ENCODE measurements at regions not wholly inside any gene's neighbourhood (a gene's known extent, or its start where the extent isn't known, plus 50 kb on each side); places are given as distances from the start of the nearest gene placed in this dataset.

GRCh38 chr11:92342034-92342720 lies 117.6 kb downstream of the FAT3 start:
- DNase-seq (ENCODE audit: low spot score), result no peak
- H3F3A ChIP-seq (replicated peaks; ENCODE audit: low read depth), result no peaks in the 10 kb centered on the region
- no peak overlapping the region; the same call in 1 of the 2 replicates for H3K27ac Mint-ChIP-seq

GRCh38 chr11:92342886-92343285 lies 118.3 kb downstream of the FAT3 start:
- no peaks in the 10 kb centered on the region for H3K27me3 ChIP-seq (ENCODE audit: insufficient read depth)
- no peaks in the 10 kb centered on the region for H3F3A ChIP-seq (replicated peaks; ENCODE audit: low read depth)
- Mint-ChIP-seq H3K4me3 (no peak overlapping the region), H3K36me3 (ENCODE audit: low read depth) (peaks cover 4% of the 10 kb centered on the region; the same call in 1 of the 3 replicates), H3K27me3 (ENCODE audit: insufficient read depth, low read depth, poor library complexity) (peaks cover 2% of the 10 kb centered on the region), H3K4me1 (peaks cover 70% of the 10 kb centered on the region), H3K9me3 (no peaks in the 10 kb centered on the region), H3K27ac (no peak overlapping the region)
- H3K4me1 ChIP-seq (ENCODE audit: insufficient read depth), result peaks cover 36% of the 10 kb centered on the region
- DNase-seq (ENCODE audit: low spot score) (no peak), ATAC-seq (no peak)
- H3K9me2 ChIP-seq (ENCODE audit: insufficient read depth), result no peaks in the 10 kb centered on the region
- H2AFZ ChIP-seq, result no peak overlapping the region
- H3K27ac ChIP-seq (ENCODE audit: low read depth), result no peak overlapping the region
- peaks cover 99% of the 10 kb centered on the region for H3K79me2 ChIP-seq (replicated peaks; ENCODE audit: insufficient read depth)
- no peak overlapping the region for H3K4me2 ChIP-seq
- no peak overlapping the region for H3K4me3 ChIP-seq
- no peaks in the 10 kb centered on the region for H3K36me3 ChIP-seq (ENCODE audit: insufficient read depth)
- no peaks in the 10 kb centered on the region for H4K20me1 ChIP-seq (replicated peaks; ENCODE audit: insufficient read depth)
- TF ChIP-seq ZNF114 (CRISPR knock-in tag; IDR thresholded peaks at IDR 0.05) (no peak), CREB1 (CRISPR knock-in tag; IDR thresholded peaks at IDR 0.05; ENCODE audit: low read depth) (no peak), REST (IDR thresholded peaks at IDR 0.05; ENCODE audit: unreplicated experiment) (no peak), EZH2phosphoT487 (IDR thresholded peaks at IDR 0.05; ENCODE audit: unreplicated experiment) (no peak), ZNF462 (CRISPR knock-in tag; IDR thresholded peaks at IDR 0.05) (no peak), POLR2AphosphoS5 (IDR thresholded peaks at IDR 0.05; ENCODE audit: low read depth) (no peak)
- TF ChIP-seq, protein P1, sequence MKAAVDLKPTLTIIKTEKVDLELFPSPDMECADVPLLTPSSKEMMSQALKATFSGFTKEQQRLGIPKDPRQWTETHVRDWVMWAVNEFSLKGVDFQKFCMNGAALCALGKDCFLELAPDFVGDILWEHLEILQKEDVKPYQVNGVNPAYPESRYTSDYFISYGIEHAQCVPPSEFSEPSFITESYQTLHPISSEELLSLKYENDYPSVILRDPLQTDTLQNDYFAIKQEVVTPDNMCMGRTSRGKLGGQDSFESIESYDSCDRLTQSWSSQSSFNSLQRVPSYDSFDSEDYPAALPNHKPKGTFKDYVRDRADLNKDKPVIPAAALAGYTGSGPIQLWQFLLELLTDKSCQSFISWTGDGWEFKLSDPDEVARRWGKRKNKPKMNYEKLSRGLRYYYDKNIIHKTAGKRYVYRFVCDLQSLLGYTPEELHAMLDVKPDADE (IDR thresholded peaks at IDR 0.05), result no peak
- TF ChIP-seq, protein P2, sequence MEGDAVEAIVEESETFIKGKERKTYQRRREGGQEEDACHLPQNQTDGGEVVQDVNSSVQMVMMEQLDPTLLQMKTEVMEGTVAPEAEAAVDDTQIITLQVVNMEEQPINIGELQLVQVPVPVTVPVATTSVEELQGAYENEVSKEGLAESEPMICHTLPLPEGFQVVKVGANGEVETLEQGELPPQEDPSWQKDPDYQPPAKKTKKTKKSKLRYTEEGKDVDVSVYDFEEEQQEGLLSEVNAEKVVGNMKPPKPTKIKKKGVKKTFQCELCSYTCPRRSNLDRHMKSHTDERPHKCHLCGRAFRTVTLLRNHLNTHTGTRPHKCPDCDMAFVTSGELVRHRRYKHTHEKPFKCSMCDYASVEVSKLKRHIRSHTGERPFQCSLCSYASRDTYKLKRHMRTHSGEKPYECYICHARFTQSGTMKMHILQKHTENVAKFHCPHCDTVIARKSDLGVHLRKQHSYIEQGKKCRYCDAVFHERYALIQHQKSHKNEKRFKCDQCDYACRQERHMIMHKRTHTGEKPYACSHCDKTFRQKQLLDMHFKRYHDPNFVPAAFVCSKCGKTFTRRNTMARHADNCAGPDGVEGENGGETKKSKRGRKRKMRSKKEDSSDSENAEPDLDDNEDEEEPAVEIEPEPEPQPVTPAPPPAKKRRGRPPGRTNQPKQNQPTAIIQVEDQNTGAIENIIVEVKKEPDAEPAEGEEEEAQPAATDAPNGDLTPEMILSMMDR (conservative IDR thresholded peaks at IDR 0.05; ENCODE audit: low read depth in 2 of 2), result no peak

More at GRCh38 chr11:92342034-92342720, 117.6 kb downstream of the FAT3 start:
- H3K4me1 Mint-ChIP-seq, result peaks cover 64% of the 10 kb centered on the region
- H3K27me3 ChIP-seq (ENCODE audit: insufficient read depth), result no peaks in the 10 kb centered on the region
- no peaks in the 10 kb centered on the region for H3K9me3 Mint-ChIP-seq
- H3K27me3 Mint-ChIP-seq (ENCODE audit: insufficient read depth, low read depth, poor library complexity), result peaks cover 2% of the 10 kb centered on the region
- H2AFZ ChIP-seq, result no peak overlapping the region
- H3K79me2 ChIP-seq (replicated peaks; ENCODE audit: insufficient read depth), result peaks cover 99% of the 10 kb centered on the region
- no peak overlapping the region for H3K27ac ChIP-seq (ENCODE audit: low read depth)
- H3K36me3 ChIP-seq (ENCODE audit: insufficient read depth), result no peaks in the 10 kb centered on the region
- no peak for TF ChIP-seq POLR2AphosphoS5 (IDR thresholded peaks at IDR 0.05; ENCODE audit: low read depth)
- TF ChIP-seq ZNF114 (CRISPR knock-in tag; IDR thresholded peaks at IDR 0.05), result no peak
- H4K20me1 ChIP-seq (replicated peaks; ENCODE audit: insufficient read depth), result no peaks in the 10 kb centered on the region
- no peak overlapping the region for H3K4me3 ChIP-seq
- H3K9me2 ChIP-seq (ENCODE audit: insufficient read depth), result no peaks in the 10 kb centered on the region
- peaks cover 29% of the 10 kb centered on the region for H3K4me1 ChIP-seq (ENCODE audit: insufficient read depth)
- ATAC-seq, result no peak
- peaks cover 5% of the 10 kb centered on the region; the same call in 1 of the 3 replicates for H3K36me3 Mint-ChIP-seq (ENCODE audit: low read depth)
- H3K4me2 ChIP-seq, result no peak overlapping the region
- no peak overlapping the region for H3K4me3 Mint-ChIP-seq

Measured in GM23338 (cell line).